Ectodermal cell (in vitro differentiated cells): ENCODE measurements at regions not wholly inside any gene's neighbourhood (a gene's known extent, or its start where the extent isn't known, plus 50 kb on each side); places are given as distances from the start of the nearest gene placed in this dataset.

ENCODE experiments used
- H3K27ac ChIP-seq: 2 replicates; pipeline ENCODE4 v1.7.0; 2013; ENCODE audit warnings: mild to moderate bottlenecking, low read depth, low read length; ENCODE audit not compliant: insufficient read depth, poor library complexity, severe bottlenecking
- H3K27me3 ChIP-seq: 2 replicates; pipeline ENCODE4 v1.7.0; 2013; ENCODE audit warnings: mild to moderate bottlenecking, low read length; ENCODE audit not compliant: insufficient read depth, control insufficient read depth, poor library complexity, severe bottlenecking
- H3K36me3 ChIP-seq: one replicate; pipeline ENCODE4 v1.7.0; 2013; ENCODE audit warnings: low read length; ENCODE audit not compliant: control insufficient read depth, insufficient read depth
- H3K4me1 ChIP-seq: one replicate; pipeline ENCODE4 v1.7.0; 2013; ENCODE audit warnings: low read length; ENCODE audit not compliant: control insufficient read depth, insufficient read depth
- H3K4me3 ChIP-seq: 2 replicates; pipeline ENCODE4 v1.7.0; 2013; ENCODE audit warnings: low read depth, low read length, control low read depth; ENCODE audit not compliant: insufficient read depth
- H3K9me3 ChIP-seq: 2 replicates; pipeline ENCODE4 v1.7.0; 2013; ENCODE audit warnings: mild to moderate bottlenecking, low read length, moderate library complexity; ENCODE audit not compliant: control insufficient read depth
- WGBS, 2 experiments: methylation state at CpG; one replicate each; pipeline ENCODE4 v1.1.7; 2013; ENCODE audit warnings: missing lambda C conversion rate in 2 of 2; 5-methylcytosine and 5-hydroxymethylcytosine counted together

GRCh38 chr6:119536666-119537065, 187.1 kb upstream of the MAN1A1 start:
- H3K4me3 ChIP-seq: no peak overlapping the region
- no peaks in the 10 kb centered on the region for H3K4me1 ChIP-seq
- WGBS, 2 experiments: 89 to 91% methylated on average over 5 of the region's 5 CpGs

GRCh38 chr6:119535332-119535731, 185.8 kb upstream of the MAN1A1 start:
- no peak overlapping the region for H3K4me3 ChIP-seq
- no peaks in the 10 kb centered on the region for H3K4me1 ChIP-seq
- no peaks in the 10 kb centered on the region for H3K9me3 ChIP-seq
- H3K27me3 ChIP-seq: no peaks in the 10 kb centered on the region
- H3K27ac ChIP-seq: no peak overlapping the region
- H3K36me3 ChIP-seq: no peaks in the 10 kb centered on the region
- 80% methylated on average over 1 of the region's 1 CpG; no CpG with 5 or more reads in 1 of the 2 experiments for WGBS, 2 experiments

More at GRCh38 chr6:119536666-119537065, 187.1 kb upstream of the MAN1A1 start:
- no peaks in the 10 kb centered on the region for H3K36me3 ChIP-seq
- no peaks in the 10 kb centered on the region for H3K9me3 ChIP-seq
- H3K27me3 ChIP-seq: no peaks in the 10 kb centered on the region
- H3K27ac ChIP-seq: no peak overlapping the region

GRCh38 chr6:119533603-119534279, 184.2 kb upstream of the MAN1A1 start:
- 86 to 90% methylated on average over 5 of the region's 5 CpGs for WGBS, 2 experiments
- no peaks in the 10 kb centered on the region for H3K27me3 ChIP-seq
- no peak overlapping the region for H3K27ac ChIP-seq
- H3K36me3 ChIP-seq: no peaks in the 10 kb centered on the region
- H3K4me3 ChIP-seq: no peak overlapping the region
- no peaks in the 10 kb centered on the region for H3K4me1 ChIP-seq
- H3K9me3 ChIP-seq: no peaks in the 10 kb centered on the region

GRCh38 chr6:119527231-119527578, 177.6 kb upstream of the MAN1A1 start:
- no peak overlapping the region for H3K27ac ChIP-seq
- H3K9me3 ChIP-seq: no peaks in the 10 kb centered on the region
- H3K4me3 ChIP-seq: no peak overlapping the region
- WGBS, 2 experiments: 33% methylated on average over 2 of the region's 2 CpGs
- no peaks in the 10 kb centered on the region for H3K27me3 ChIP-seq
- peaks cover 3% of the 10 kb centered on the region for H3K4me1 ChIP-seq
- no peaks in the 10 kb centered on the region for H3K36me3 ChIP-seq

- Histone ChIP-seq H3K27ac (no peak overlapping the region), H3K27me3 (no peaks in the 10 kb centered on the region), H3K4me1 (peaks cover 3% of the 10 kb centered on the region), H3K36me3 (no peaks in the 10 kb centered on the region), H3K4me3 (no peak overlapping the region), H3K9me3 (no peaks in the 10 kb centered on the region)
- 86 to 87% methylated on average over 7 of the region's 7 CpGs for WGBS, 2 experiments
Measured at GRCh38 chr6:119526561-119527230, 177.1 kb upstream of the MAN1A1 start.

GRCh38 chr6:119524410-119524809, 174.8 kb upstream of the MAN1A1 start:
- Histone ChIP-seq H3K9me3 (no peaks in the 10 kb centered on the region), H3K27ac (no peak overlapping the region), H3K36me3 (no peaks in the 10 kb centered on the region), H3K4me1 (peaks cover 3% of the 10 kb centered on the region), H3K4me3 (no peak overlapping the region), H3K27me3 (no peaks in the 10 kb centered on the region)
- WGBS, 2 experiments: 100% methylated on average over 1 of the region's 1 CpG; no CpG with 5 or more reads in 1 of the 2 experiments

GRCh38 chr6:119523556-119523955, 174.0 kb upstream of the MAN1A1 start:
- H3K36me3 ChIP-seq: no peaks in the 10 kb centered on the region
- H3K27ac ChIP-seq: no peak overlapping the region
- peaks cover 3% of the 10 kb centered on the region for H3K4me1 ChIP-seq
- 74 to 77% methylated on average over 1 of the region's 1 CpG for WGBS, 2 experiments
- no peaks in the 10 kb centered on the region for H3K9me3 ChIP-seq
- no peaks in the 10 kb centered on the region for H3K27me3 ChIP-seq
- H3K4me3 ChIP-seq: no peak overlapping the region

- Histone ChIP-seq H3K9me3 (no peaks in the 10 kb centered on the region), H3K4me3 (no peak overlapping the region), H3K27ac (no peak overlapping the region), H3K4me1 (no peaks in the 10 kb centered on the region), H3K27me3 (no peaks in the 10 kb centered on the region), H3K36me3 (no peaks in the 10 kb centered on the region)
- WGBS, 2 experiments: 88 to 100% methylated on average over 1 of the region's 1 CpG
Measured at GRCh38 chr6:119521251-119521650, 171.7 kb upstream of the MAN1A1 start.

- H3K27ac ChIP-seq: no peak overlapping the region
- H3K9me3 ChIP-seq: no peaks in the 10 kb centered on the region
Measured at GRCh38 chr6:119517428-119517827, 167.9 kb upstream of the MAN1A1 start.

GRCh38 chr6:119514345-119514744, 164.8 kb upstream of the MAN1A1 start:
- Histone ChIP-seq H3K27me3 (no peaks in the 10 kb centered on the region), H3K9me3 (no peaks in the 10 kb centered on the region), H3K27ac (no peak overlapping the region), H3K4me3 (no peak overlapping the region), H3K36me3 (no peaks in the 10 kb centered on the region), H3K4me1 (no peaks in the 10 kb centered on the region)
- 74 to 77% methylated on average over 2 of the region's 2 CpGs for WGBS, 2 experiments

More at GRCh38 chr6:119517428-119517827, 167.9 kb upstream of the MAN1A1 start:
- H3K27me3 ChIP-seq: no peaks in the 10 kb centered on the region
- no peak overlapping the region for H3K4me3 ChIP-seq
- no peaks in the 10 kb centered on the region for H3K36me3 ChIP-seq
- H3K4me1 ChIP-seq: no peaks in the 10 kb centered on the region
